ENCODE measurements at regions not wholly inside any gene's neighbourhood (a gene's known extent, or its start where the extent isn't known, plus 50 kb on each side); places are given as distances from the start of the nearest gene placed in this dataset.

GRCh38 chr15:89399238-89400115 lies 64.9 kb upstream of the POLG start:
- peak; percentile 58 for DNase-seq (ENCODE audit: low spot score)

GRCh38 chr15:89398896-89399237 lies 64.2 kb upstream of the POLG start:
- DNase-seq (ENCODE audit: low spot score), result no peak

- DNase-seq (ENCODE audit: low spot score), result no peak
Observed at GRCh38 chr15:89397653-89398023, 63.0 kb upstream of the POLG start.

- DNase-seq (ENCODE audit: low spot score), result no peak
Observed at GRCh38 chr15:89396723-89397652, 62.4 kb upstream of the POLG start.

- DNase-seq (ENCODE audit: low spot score), result no peak
Observed at GRCh38 chr15:89395996-89396395, 61.4 kb upstream of the POLG start.

GRCh38 chr15:89395461-89395871 lies 60.8 kb upstream of the POLG start:
- DNase-seq (ENCODE audit: low spot score), result no peak

GRCh38 chr15:89395031-89395430 lies 60.4 kb upstream of the POLG start:
- no peak for DNase-seq (ENCODE audit: low spot score)

- no peak for DNase-seq (ENCODE audit: low spot score)
Observed at GRCh38 chr15:89393056-89393455, 58.4 kb upstream of the POLG start.

GRCh38 chr15:89391685-89392257 lies 57.1 kb upstream of the POLG start:
- no peak for DNase-seq (ENCODE audit: low spot score)

GRCh38 chr15:89389841-89390603 lies 55.4 kb upstream of the POLG start:
- peak; percentile 42 for DNase-seq (ENCODE audit: low spot score)

GRCh38 chr15:89387140-89387903 lies 52.7 kb upstream of the POLG start:
- no peak for DNase-seq (ENCODE audit: low spot score)

GRCh38 chr15:89385596-89386331 lies 51.1 kb upstream of the POLG start:
- DNase-seq (ENCODE audit: low spot score), result no peak

Measured in AG20443 (cell line).